NCI-H2227 (cell line): ENCODE measurements at regions not wholly inside any gene's neighbourhood (a gene's known extent, or its start where the extent isn't known, plus 50 kb on each side); places are given as distances from the start of the nearest gene placed in this dataset.
"Not testable (repeated sequence)": the region's sequence is repeated elsewhere in the genome, so short reads cannot be mapped to it uniquely, and the experiment has no call there.

ENCODE experiments used
- DNase-seq: peaks from one replicate; lab custom pipeline; 2025; ENCODE audit not compliant: unreplicated experiment; lab: John Stamatoyannopoulos, UW

DNA sequence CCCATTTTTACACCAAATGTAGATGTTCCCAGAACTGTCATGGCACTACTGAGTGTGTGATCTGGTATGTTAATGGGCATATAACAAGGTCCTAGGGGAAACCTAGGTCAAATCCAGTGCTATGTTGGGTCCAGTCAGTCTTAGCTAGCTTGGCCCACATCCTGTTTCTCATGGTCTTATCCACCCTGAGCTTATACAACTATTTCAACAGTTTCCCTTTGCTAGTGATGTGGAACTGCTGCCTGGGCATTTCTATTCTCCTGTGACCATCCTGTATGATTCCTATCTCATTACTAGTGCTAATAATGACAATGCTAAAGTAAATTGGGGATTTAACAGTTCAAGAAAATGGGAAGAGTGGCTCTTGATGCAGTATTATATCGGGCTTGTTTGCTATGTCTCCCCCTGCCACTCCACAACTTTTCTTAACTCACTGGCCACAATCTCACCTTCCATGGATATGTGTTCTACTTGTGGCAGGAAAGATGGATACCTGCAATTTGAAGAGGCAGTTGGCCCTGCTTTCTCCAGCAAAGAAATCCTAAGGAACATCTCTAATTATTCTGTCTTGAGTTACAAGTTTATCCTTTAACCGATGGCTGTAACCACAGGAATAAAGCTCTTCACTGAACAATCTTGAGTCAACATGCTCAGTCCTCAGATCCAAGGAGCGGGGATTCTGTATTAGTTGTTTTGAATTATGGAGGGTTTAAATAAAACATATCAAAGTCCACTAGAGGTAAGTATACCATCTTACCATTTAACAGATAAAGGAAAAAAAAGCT lies 707.8 kb downstream of the XPNPEP1 start:
- no peak for DNase-seq

DNA sequence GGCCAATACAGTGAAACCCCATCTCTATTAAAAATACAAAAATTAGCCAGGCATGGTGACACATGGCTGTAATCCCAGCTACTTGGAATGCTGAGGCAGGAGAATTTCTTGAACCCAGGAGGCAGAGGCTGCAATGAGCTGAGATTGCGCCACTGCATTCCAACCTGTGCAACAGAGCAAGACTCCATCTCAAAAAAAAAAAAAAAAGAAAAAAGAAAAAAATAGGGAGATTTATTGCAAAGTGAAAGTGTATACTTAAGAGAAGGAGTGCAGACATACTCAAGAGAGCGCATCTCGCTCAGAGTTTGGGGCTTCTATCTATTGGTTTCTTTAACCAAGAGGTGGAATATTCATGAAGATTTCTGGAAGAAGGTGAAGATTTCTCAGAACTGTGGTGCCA lies 708.4 kb downstream of the XPNPEP1 start:
- not testable (repeated sequence) for DNase-seq

DNA sequence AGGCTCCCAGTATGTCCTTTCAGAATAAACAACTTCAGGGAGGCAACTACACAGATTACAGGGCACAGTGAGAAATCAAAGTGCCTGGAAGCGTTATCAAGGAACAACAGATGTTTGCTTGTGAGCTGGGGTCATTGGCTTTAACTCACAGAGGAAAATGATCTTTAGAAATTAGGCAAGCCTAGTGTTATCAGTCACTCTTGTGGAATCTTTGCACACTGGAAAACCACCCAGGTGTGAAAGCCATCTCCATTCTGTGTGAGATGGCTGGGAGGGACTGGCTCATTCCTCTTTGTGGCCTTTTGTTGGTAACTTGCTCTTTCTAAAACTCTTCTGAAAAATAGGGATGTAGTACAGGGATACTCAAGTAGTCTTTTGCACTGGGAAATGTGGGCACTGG lies 716.0 kb downstream of the XPNPEP1 start:
- no peak for DNase-seq

DNA sequence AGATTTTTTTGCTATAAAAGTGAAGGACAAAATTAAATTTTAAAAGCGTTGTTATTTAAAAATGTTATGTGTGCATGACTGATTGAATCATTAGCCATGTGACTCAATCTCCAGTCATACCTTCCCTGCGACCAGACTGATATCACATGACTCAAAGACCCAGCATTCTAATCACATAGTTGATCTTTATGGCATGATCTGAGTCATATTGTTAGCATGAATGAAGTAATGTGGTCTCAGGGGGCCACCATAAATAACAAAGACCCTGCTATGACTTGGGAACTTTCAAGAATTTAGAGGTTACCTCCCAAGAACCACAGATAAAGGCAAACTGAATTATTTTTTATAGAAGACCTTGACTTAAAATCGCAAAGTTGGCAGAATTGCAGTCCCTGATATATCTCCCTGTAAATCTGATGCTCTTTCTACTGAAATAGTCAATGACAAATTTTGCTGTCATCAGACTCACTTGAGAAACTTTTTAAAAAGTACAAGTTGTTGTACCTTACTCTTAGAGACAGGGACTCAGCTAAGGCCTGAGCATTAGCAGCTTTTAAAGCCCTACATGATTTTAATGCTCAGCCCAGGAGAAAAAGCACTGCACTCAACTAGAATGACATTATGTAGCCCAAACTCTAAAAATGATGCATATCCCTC lies 717.3 kb downstream of the XPNPEP1 start:
- no peak for DNase-seq

DNA sequence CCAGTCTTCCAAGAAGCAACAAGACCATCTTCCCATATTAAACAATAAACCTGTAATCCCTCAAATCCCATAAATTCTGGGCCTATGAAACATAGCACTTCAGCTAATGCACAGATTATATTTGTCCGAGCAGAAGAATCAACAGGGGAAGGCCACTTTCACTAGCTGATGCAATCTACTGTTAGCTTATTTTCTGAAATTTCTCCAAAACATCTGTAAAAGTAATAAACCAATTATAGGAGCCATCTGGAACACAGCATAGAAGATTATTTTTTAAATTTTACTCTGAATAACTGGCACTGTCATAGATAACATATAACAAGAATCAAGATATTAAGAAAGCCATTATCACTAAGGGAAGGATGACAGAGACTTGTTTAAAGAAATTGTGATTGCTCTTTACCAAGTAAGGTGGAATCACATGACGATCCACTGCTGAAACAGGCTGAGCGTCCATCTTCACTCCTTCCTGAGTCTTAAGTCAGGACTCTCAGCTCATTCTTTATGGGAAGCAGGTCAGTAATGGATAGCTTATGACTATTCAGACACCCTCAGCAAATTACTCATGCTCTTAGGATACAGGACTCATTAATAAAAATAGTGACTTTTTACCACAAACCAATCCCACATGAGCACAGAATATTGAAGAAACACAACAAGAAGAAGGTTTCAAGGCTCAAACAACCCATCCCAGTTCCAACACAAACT lies 719.5 kb downstream of the XPNPEP1 start:
- DNase-seq: no peak

DNA sequence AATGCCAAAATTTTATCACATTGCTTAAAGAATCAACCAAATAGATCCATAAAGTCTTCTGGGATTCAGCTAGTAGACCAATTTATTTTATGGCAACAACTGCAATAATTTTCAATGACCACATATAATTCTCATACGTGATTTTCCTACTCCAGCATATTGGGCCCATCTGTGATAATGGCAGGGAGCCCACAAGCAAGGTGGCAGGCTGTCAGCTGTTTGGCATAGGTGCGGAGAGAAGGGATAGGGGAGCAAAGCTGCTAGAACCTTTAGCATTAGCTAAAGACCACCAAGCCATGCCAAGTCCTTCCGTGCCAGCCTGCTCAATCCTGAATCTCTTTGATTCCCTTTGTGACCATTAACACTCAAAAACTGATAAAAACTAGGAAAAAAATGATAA lies 721.2 kb downstream of the XPNPEP1 start:
- no peak for DNase-seq

DNA sequence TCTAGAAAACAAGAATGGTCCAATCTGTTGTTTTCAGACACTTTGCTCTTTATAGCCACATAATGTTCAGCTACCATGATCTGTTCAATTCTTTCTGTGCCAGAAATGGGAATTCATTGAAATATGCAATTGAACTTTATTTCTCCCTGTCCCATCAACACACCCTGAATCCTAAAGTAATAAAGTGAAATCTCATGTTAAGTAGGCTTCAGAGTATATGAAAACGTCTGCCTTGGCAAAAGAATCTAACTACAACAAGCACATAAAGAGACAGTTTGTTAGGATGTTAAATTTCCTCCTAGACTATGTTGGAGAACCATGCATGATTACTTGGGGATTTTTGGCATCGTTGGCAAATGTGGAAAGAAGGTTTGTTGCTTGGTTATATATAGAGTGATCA lies 722.7 kb downstream of the XPNPEP1 start:
- DNase-seq: no peak

DNA sequence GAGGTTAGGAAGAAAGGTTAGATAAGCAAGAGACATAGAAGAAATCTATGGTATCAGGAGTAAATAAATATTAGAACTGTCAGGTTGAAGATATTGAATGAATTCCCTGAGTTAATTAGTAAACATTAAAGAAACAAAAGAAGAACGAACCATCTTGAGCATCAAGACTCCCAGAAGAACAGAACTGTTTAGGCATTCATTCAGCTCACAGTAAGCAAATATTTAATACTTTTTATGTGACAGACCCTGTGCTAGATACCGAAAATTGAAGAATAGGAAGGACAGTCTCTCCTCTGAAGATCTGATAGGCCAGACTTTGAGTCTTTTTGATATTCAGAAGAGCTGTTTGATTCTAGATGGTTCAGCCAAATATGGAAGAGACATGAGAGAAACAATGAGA lies 731.5 kb downstream of the XPNPEP1 start:
- DNase-seq: no peak

DNA sequence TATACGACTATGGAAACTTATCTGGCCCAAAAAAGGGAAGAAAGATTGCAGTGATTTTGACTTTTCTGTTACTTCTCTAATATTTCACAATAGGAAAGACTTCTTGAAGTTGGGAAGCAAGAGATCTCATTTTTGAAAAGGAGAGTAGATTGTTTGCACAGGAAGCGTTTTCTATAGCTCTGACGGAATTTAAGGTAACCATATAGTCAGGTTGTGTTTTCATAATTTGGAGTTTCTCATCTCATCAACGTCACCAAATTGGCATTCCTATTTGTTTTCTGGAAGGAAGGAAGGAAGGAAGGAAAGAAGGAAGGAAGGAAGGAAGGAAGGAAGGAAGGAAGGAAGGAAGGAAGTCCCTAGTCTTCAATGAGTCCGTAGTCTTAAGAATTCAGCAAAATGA lies 732.0 kb downstream of the XPNPEP1 start:
- no peak for DNase-seq

DNA sequence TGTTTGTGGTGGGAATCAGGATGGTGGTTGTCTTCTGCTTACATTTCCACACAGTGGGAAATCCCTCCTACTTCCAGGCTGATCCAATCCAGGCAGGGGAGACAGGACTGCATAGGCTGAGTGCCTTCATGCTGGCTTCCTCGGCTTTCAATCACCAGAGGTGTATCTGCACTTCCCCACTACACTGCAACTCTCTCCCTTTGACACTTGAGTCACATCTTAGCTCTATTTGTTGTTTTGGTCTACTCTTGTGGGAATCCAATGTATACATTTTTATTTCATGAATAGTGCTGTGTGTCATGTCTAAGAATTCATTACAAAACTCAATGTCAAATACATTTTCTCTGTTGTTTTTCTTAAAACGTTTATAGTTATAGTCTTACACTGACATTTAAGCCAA lies 735.6 kb downstream of the XPNPEP1 start:
- DNase-seq: no peak

DNA sequence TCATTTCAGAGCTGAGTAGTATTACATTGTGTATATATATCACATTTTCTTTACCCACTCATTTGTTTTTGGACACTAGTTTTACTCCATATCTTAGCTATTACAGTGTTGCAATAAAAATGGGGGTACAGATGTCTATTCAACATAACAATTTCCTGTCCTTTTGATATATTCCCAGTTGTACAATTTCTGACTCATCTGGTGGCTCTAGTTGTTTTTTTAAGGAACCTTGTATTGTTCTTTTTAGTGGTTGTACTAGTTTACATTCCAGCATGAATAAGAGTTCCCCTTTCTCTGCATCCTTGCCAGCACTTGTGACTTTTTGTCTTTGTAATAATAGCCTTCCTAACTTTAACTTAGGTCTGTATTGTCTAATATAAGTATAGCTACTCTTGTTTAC lies 739.9 kb downstream of the XPNPEP1 start:
- no peak for DNase-seq

DNA sequence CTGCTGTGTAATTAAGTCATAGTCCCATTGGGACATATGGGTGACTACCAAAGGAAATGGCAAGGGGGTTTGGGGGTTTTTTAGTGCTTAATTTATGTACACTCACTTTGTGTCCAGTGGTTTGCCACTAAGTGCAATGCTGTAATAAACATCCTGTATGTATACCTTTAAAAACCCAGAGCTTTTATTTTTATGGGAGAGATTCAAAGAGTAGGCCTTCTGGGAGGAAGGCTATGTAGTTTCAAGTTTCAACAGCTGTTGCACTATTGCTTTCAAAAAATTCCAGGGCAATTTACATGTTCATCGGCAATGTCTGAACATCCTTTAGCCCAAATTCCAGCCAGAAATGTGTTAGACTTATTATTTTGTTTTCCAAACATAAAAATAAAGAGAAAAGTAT lies 744.7 kb downstream of the XPNPEP1 start:
- DNase-seq: no peak

DNA sequence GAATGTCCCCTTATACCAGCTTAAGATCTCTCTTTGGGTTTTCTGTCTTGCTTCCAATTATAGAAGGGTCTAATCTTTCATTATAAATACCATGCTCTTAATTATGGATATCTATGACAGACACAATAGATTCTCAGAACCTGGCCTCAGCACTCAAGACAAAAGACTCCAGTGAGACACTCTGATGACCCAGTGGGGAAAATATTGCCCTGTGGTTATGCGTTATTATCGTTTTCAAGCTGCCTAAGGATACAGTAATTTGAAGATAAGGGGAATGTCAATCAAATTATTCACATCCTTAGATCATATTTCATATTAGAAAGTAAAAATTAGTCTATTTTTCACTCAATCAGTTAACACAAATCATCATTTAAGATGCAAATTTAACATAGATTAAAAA lies 748.8 kb downstream of the XPNPEP1 start:
- no peak for DNase-seq

DNA sequence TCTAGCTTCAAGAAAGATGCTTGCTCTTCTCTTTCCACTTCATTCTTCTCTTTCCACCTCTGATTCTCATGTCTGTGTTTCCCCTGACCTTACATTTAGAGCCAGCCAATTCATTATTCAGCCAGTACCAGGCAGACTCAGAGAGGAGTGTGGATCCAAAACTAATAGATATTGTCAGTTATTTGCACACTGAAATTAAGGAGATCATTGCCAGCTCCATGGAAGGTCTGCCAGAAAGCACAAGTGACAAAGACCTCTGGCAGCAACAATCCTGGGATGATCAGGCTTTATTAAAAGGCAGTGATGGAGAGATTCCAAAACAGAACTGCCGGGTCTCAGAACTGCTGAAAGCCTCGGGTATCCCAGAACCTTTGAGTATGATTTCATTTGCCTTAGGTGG lies 749.4 kb downstream of the XPNPEP1 start:
- DNase-seq: no peak

DNA sequence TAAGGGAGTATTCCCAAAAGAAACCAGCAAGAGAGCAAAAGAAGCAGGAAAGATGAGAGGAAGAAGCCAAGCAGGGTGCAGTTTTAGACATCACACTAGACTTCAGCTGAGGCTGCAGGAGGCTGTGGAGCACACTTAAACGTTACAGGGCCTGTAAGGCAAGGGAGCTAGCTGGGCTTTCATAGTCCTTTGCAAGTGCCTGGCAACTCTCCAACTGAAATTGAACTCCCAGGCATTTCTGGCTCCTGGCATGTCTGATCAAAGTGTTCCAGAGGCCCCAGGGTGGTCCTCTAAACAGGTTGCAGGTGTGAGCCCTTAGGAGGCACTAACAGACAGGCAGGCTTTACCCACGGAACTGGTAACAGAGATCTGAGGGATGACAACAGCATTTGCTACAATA lies 750.2 kb downstream of the XPNPEP1 start:
- DNase-seq: no peak

DNA sequence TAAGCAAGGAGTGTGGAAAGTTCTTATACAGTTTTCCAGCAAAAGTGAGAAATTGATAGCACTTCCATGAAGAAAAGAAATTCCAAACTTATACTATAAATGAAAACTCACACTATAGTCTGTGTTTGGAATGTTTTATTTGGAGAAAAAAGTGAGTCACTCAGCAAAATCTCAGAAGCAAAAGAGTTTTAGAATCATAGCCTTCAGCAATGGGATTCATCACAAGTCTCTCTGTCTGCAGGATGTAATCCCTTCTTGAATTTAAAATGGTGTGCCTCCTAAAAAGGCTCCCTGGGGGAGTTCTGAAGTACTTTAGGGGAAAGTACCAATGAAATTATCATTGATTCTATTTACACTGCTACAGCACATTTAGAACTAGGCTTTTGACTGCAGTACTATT lies 756.4 kb downstream of the XPNPEP1 start:
- DNase-seq: no peak

DNA sequence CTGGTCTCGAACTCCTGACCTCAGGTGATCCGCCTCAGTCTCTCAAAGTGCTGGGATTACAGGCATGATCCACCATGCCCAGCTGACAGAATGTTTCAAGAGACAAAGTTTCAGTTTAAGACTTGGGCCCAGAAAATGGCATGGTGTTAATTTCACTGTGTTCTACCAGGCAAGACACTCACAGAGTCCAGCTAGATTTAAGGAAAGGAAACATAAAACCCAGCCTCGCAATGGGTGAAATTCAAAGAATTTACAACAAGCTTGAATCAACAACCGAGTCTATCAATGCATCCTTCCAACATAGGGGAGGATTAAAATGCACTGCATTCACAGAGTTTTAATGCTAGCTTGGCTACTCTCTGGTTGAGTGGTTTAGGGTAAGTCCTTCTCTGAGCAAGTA lies 764.0 kb downstream of the XPNPEP1 start:
- DNase-seq: no peak

DNA sequence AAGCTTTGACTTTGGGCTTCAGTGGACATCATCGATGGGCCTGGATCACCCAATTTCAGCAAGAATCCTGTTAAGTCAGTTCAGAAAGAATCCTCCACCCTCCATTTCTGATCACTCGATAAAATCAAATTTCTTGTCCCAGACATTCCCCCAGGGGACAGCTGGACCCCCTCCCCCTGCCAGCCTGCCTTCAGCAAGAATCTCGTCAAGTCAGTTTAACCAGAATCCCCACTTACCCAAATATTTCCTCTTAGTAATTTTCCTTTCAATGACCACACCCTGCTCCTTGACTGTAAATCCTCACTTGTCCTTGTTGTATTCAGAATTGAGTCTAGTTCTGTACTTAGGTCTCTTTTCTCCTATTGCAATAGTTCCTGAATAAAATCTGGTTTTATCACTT lies 766.9 kb downstream of the XPNPEP1 start:
- DNase-seq: no peak

DNA sequence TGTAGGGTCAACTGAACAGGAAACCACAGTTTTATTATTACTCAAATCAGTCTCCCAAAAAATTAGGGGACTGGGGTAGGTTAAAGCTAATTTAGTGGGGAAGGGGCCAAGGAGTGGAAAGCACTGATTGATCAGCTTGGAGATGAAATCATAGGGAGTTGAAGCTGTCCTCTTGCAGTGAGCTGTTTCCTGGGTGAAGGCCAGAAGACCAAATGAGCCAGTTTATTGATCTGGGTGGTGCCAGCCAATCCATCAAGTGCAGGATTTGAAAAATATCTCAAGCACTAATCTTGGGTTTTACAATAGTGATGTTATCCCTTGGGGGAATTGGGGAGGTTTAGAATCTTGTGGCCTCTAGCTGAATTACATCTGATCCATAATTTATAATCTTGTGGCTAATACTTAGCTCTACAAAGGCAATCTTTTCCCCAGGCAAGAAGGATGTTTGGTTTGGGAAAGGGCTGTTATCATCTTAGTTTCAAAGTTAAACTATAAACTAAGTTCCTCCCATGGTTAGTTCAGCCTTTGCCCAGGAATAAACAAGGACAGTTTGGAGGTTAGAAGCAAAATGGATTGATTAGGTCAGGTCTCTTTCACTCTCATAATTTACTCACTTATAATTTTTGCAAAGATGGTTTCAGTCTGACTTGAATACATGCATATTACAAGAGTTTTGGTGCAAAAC lies 773.5 kb downstream of the XPNPEP1 start:
- DNase-seq: no peak

DNA sequence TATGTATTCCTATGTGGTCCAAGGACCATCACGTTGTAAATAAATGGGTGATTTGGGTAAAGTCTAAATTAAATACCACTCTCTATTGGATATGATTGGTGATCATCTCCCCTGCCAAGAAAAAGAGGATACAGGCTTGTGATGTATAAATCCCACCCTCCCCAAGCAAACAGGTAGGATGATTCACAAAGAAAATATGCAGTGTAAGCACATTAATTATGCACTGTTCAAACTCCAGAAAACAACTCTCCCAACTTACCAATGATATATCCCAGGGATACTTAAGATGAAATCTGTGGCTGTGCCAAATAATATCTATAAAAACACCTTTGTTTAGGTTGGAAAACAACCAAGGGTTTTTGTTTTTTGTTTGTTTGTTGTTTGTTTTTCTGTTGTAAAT lies 795.9 kb downstream of the XPNPEP1 start:
- no peak for DNase-seq

DNA sequence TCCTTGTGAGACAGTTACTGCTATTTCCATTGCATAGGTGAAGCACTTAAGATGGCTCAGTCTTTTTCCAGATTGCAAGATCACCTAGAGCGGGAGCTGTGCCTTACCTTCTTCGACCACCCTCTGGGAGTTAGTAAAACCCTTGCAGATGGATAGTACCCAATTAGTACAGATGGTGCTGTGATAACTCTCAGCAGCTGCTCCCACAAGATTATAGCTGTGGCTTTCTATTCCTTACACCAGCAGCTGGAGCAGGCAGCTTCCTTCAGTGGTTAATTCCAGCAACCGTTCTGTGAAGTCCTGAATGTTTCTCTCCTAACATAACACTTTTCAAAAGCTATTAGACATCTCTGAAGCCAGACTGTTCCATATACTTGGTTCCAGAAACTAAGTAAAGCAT lies 796.8 kb downstream of the XPNPEP1 start:
- DNase-seq: no peak

DNA sequence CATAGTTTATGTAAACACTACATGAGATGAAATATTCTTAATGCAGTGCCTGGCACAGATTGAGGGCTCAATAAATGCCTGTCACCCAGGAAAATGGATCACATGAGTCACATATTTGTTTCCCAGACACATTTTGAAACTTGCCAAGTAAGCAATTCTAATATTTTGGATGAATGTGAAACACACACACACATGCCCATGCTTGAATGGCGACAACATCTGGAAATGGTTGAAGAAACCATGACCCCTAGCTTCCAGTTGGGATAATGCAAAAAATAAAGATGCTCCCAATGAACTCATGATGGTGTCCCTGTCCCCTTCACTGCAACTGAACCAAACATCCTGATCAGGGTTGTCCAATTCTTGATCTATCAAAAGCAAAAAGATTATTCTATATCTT lies 797.3 kb downstream of the XPNPEP1 start:
- no peak for DNase-seq
